Duodenal mucosa (tissue), 2 donors: ENCODE measurements at regions not wholly inside any gene's neighbourhood (a gene's known extent, or its start where the extent isn't known, plus 50 kb on each side); places are given as distances from the start of the nearest gene placed in this dataset.

Experiments used
- H3K27ac ChIP-seq: one replicate; pipeline ENCODE4 v1.7.0; 2013; ENCODE audit warnings: low read depth, low read length
- H3K27me3 ChIP-seq, 2 donors: one replicate each; pipeline ENCODE4 v1.7.0; 2013; ENCODE audit warnings: low read length in 2 of 2, control low read depth in 1 of 2; ENCODE audit not compliant: insufficient read depth in 2 of 2, control insufficient read depth in 1 of 2
- H3K36me3 ChIP-seq, 2 donors: one replicate each; pipeline ENCODE4 v1.7.0; 2013; ENCODE audit warnings: low read length in 2 of 2, control low read depth in 1 of 2; ENCODE audit not compliant: insufficient read depth in 2 of 2, control insufficient read depth in 1 of 2
- H3K4me1 ChIP-seq, 2 donors: one replicate each; pipeline ENCODE4 v1.7.0; 2013; ENCODE audit warnings: low read length in 2 of 2, control low read depth in 1 of 2; ENCODE audit not compliant: insufficient read depth in 2 of 2, control insufficient read depth in 1 of 2
- H3K4me3 ChIP-seq, 2 donors: one replicate each; pipeline ENCODE4 v1.7.0; 2013; ENCODE audit warnings: low read length in 2 of 2, low read depth in 1 of 2
- H3K9ac ChIP-seq, 2 donors: one replicate each; pipeline ENCODE4 v1.7.0; 2013; ENCODE audit warnings: low read length in 2 of 2, low read depth in 1 of 2
- H3K9me3 ChIP-seq, 2 donors: one replicate each; pipeline ENCODE4 v1.7.0; 2013; ENCODE audit warnings: low read length in 2 of 2, control low read depth in 1 of 2; ENCODE audit not compliant: control insufficient read depth in 1 of 2

- H3K27ac ChIP-seq, result no peak overlapping the region
- no peaks in the 10 kb centered on the region for H3K36me3 ChIP-seq
- no peaks in the 10 kb centered on the region for H3K4me1 ChIP-seq
- H3K9ac ChIP-seq, result no peak overlapping the region
- H3K4me3 ChIP-seq, result no peak overlapping the region
- H3K27me3 ChIP-seq, result no peaks in the 10 kb centered on the region
- peaks cover 7 to 14% of the 10 kb centered on the region in 2 donors for H3K9me3 ChIP-seq
Observed at GRCh38 chr13:63305641-63306133, 1890.0 kb upstream of the PCDH20 start.

GRCh38 chr13:63304497-63304896 is 1888.8 kb upstream of the PCDH20 start:
- Histone ChIP-seq H3K4me1 (no peaks in the 10 kb centered on the region), H3K36me3 (no peaks in the 10 kb centered on the region), H3K9ac (no peak overlapping the region), H3K27ac (no peak overlapping the region), H3K4me3 (no peak overlapping the region), H3K27me3 (no peaks in the 10 kb centered on the region), H3K9me3 (peaks cover 7 to 14% of the 10 kb centered on the region in 2 donors)

GRCh38 chr13:63299866-63300394 is 1884.3 kb upstream of the PCDH20 start:
- H3K4me3 ChIP-seq, result no peak overlapping the region
- H3K27ac ChIP-seq, result no peak overlapping the region
- no peak overlapping the region for H3K9ac ChIP-seq
- H3K4me1 ChIP-seq, result no peaks in the 10 kb centered on the region
- H3K27me3 ChIP-seq, result no peaks in the 10 kb centered on the region
- H3K9me3 ChIP-seq, result peaks cover 0 to 2% of the 10 kb centered on the region in 2 donors
- no peaks in the 10 kb centered on the region for H3K36me3 ChIP-seq

GRCh38 chr13:63297163-63297562 is 1881.5 kb upstream of the PCDH20 start:
- H3K27ac ChIP-seq, result no peak overlapping the region
- no peaks in the 10 kb centered on the region for H3K4me1 ChIP-seq
- H3K27me3 ChIP-seq, result no peaks in the 10 kb centered on the region
- no peak overlapping the region for H3K4me3 ChIP-seq
- H3K36me3 ChIP-seq, result no peaks in the 10 kb centered on the region
- H3K9ac ChIP-seq, result no peak overlapping the region
- no peaks in the 10 kb centered on the region for H3K9me3 ChIP-seq

- Histone ChIP-seq H3K36me3 (no peaks in the 10 kb centered on the region), H3K27me3 (no peaks in the 10 kb centered on the region)
Observed at GRCh38 chr13:63291701-63292100, 1876.1 kb upstream of the PCDH20 start.

GRCh38 chr13:63288576-63288975 is 1872.9 kb upstream of the PCDH20 start:
- Histone ChIP-seq H3K9ac (no peak overlapping the region), H3K4me1 (no peaks in the 10 kb centered on the region), H3K27ac (no peak overlapping the region), H3K4me3 (no peak overlapping the region), H3K9me3 (peaks cover 4 to 7% of the 10 kb centered on the region in 2 donors), H3K27me3 (no peaks in the 10 kb centered on the region), H3K36me3 (no peaks in the 10 kb centered on the region)

More at GRCh38 chr13:63291701-63292100, 1876.1 kb upstream of the PCDH20 start:
- no peak overlapping the region for H3K4me3 ChIP-seq
- peaks cover 0 to 7% of the 10 kb centered on the region in 2 donors for H3K9me3 ChIP-seq
- no peaks in the 10 kb centered on the region for H3K4me1 ChIP-seq
- H3K9ac ChIP-seq, result no peak overlapping the region
- no peak overlapping the region for H3K27ac ChIP-seq

GRCh38 chr13:63287926-63288325 is 1872.3 kb upstream of the PCDH20 start:
- Histone ChIP-seq H3K4me3 (no peak overlapping the region), H3K27me3 (no peaks in the 10 kb centered on the region), H3K9ac (no peak overlapping the region), H3K36me3 (no peaks in the 10 kb centered on the region), H3K27ac (no peak overlapping the region), H3K4me1 (no peaks in the 10 kb centered on the region), H3K9me3 (peaks cover 4 to 7% of the 10 kb centered on the region in 2 donors)

GRCh38 chr13:63285426-63285825 is 1869.8 kb upstream of the PCDH20 start:
- Histone ChIP-seq H3K9me3 (peaks cover 4 to 9% of the 10 kb centered on the region in 2 donors), H3K27me3 (no peaks in the 10 kb centered on the region), H3K9ac (no peak overlapping the region), H3K4me1 (no peaks in the 10 kb centered on the region), H3K4me3 (no peak overlapping the region), H3K27ac (no peak overlapping the region), H3K36me3 (no peaks in the 10 kb centered on the region)

GRCh38 chr13:63279136-63279535 is 1863.5 kb upstream of the PCDH20 start:
- no peak overlapping the region for H3K9ac ChIP-seq
- no peak overlapping the region for H3K27ac ChIP-seq
- H3K9me3 ChIP-seq, result peaks cover 3 to 7% of the 10 kb centered on the region in 2 donors
- no peaks in the 10 kb centered on the region for H3K27me3 ChIP-seq
- H3K36me3 ChIP-seq, result no peaks in the 10 kb centered on the region
- H3K4me1 ChIP-seq, result no peaks in the 10 kb centered on the region
- no peak overlapping the region for H3K4me3 ChIP-seq

- no peak overlapping the region for H3K4me3 ChIP-seq
- H3K27ac ChIP-seq, result no peak overlapping the region
- H3K9ac ChIP-seq, result no peak overlapping the region
- H3K36me3 ChIP-seq, result no peaks in the 10 kb centered on the region
- peaks cover 2 to 18% of the 10 kb centered on the region in 2 donors for H3K9me3 ChIP-seq
- no peaks in the 10 kb centered on the region for H3K4me1 ChIP-seq
- H3K27me3 ChIP-seq, result no peaks in the 10 kb centered on the region
Observed at GRCh38 chr13:63274772-63275171, 1859.1 kb upstream of the PCDH20 start.
